Neural progenitor cell (in vitro differentiated cells): ENCODE measurements at regions not wholly inside any gene's neighbourhood (a gene's known extent, or its start where the extent isn't known, plus 50 kb on each side); places are given as distances from the start of the nearest gene placed in this dataset.

ENCODE experiments used
- DNase-seq: peaks from one replicate; pipeline ENCODE4 v3.0.0-alpha.2; 2016; ENCODE audit warnings: low spot score
- H2AFZ ChIP-seq: fragments of 200-600 bp; sonication (generic); replicated peaks from 2 replicates; pipeline ENCODE4 v1.6.1; 2016; ENCODE audit warnings: antibody characterized with exemption
- H3F3A ChIP-seq: fragments of 200-600 bp; sonication (generic); 2 replicates; pipeline ENCODE4 v1.6.1; 2016; ENCODE audit warnings: antibody characterized with exemption, low read depth
- H3K27ac ChIP-seq: fragments of 200-600 bp; sonication (generic); 2 replicates; pipeline ENCODE4 v1.5.1; 2016; ENCODE audit warnings: mild to moderate bottlenecking
- H3K27me3 ChIP-seq: fragments of 200-600 bp; sonication (generic); 2 replicates; pipeline ENCODE4 v1.6.1; 2016; ENCODE audit warnings: mild to moderate bottlenecking, moderate library complexity
- H3K36me3 ChIP-seq: fragments of 200-600 bp; sonication (generic); 2 replicates; pipeline ENCODE4 v1.5.1; 2016
- H3K4me1 ChIP-seq: fragments of 200-600 bp; sonication (generic); 2 replicates; pipeline ENCODE4 v1.6.1; 2016; ENCODE audit warnings: mixed run types
- H3K4me2 ChIP-seq: fragments of 200-600 bp; sonication (generic); 2 replicates; pipeline ENCODE4 v1.6.1; 2016
- H3K4me3 ChIP-seq: fragments of 200-600 bp; sonication (generic); 2 replicates; pipeline ENCODE4 v1.5.1; 2016
- H3K79me2 ChIP-seq: fragments of 200-600 bp; sonication (generic); 2 replicates; pipeline ENCODE4 v1.6.1; 2016; ENCODE audit warnings: low read depth
- H3K9ac ChIP-seq: fragments of 200-600 bp; sonication (generic); 2 replicates; pipeline ENCODE4 v1.6.1; 2016
- H3K9me3 ChIP-seq: fragments of 200-600 bp; sonication (generic); 2 replicates; pipeline ENCODE4 v1.5.1; 2016; ENCODE audit warnings: low read depth
- H4K20me1 ChIP-seq: fragments of 200-600 bp; sonication (generic); 2 replicates; pipeline ENCODE4 v1.6.1; 2016; ENCODE audit warnings: low read depth
- H3K27ac Mint-ChIP-seq: 3 replicates; pipeline ENCODE4 v1.8.0; 2021; ENCODE audit warnings: mixed read lengths
- H3K27me3 Mint-ChIP-seq: 2 replicates; pipeline ENCODE4 v1.8.0; 2022; ENCODE audit warnings: low read depth, mild to moderate bottlenecking, inconsistent platforms, moderate library complexity, mixed read lengths; ENCODE audit not compliant: insufficient read depth
- H3K36me3 Mint-ChIP-seq: 3 replicates; pipeline ENCODE4 v1.8.0; 2021; ENCODE audit warnings: mixed read lengths
- H3K4me1 Mint-ChIP-seq: 3 replicates; pipeline ENCODE4 v1.8.0; 2021; ENCODE audit warnings: mixed read lengths
- H3K4me3 Mint-ChIP-seq: 3 replicates; pipeline ENCODE4 v1.8.0; 2021; ENCODE audit warnings: mild to moderate bottlenecking, moderate library complexity, mixed read lengths
- H3K9me3 Mint-ChIP-seq: 3 replicates; pipeline ENCODE4 v1.8.0; 2020; ENCODE audit warnings: mixed read lengths
- EZH2 ChIP-seq: fragments of 200-600 bp; sonication (generic); IDR thresholded peaks from 2 replicates; pipeline ENCODE4 v1.6.1; 2017; ENCODE audit warnings: antibody characterized with exemption, mild to moderate bottlenecking, moderate library complexity
- EZH2phosphoT487 ChIP-seq: fragments of 200-600 bp; sonication (generic); IDR thresholded peaks from 2 replicates; pipeline ENCODE4 v1.6.1; 2017; ENCODE audit warnings: antibody characterized with exemption
- TF ChIP-seq, protein P1 (sequence below): fragments of 200-600 bp; sonication (generic); IDR thresholded peaks from 2 replicates; pipeline ENCODE4 v1.5.1; 2017; ENCODE audit warnings: antibody characterized with exemption, mild to moderate bottlenecking

DNA sequence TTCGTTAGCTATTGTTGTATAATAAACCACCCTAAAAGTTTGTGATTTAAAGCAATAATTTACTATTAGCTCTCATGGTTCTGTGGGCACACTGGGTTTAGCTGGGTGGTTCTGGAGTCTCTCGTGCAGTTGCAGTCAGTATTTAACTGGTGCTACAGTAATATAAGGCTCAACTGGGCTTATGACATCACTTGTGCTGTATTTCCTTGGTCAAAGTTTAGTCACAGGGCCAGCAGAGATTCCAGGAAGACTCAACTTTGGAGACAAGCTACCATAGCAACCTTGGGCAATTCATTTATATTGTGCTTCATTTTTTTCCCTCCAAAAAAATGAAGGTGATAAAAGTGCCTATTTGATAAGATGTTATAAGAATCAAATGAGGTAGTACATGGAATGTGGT, 204.2 kb upstream of the GUCY1A2 start:
- Mint-ChIP-seq H3K27ac (no peak overlapping the region), H3K27me3 (no peaks in the 10 kb centered on the region), H3K36me3 (no peaks in the 10 kb centered on the region), H3K9me3 (no peaks in the 10 kb centered on the region), H3K4me1 (peaks cover 11% of the 10 kb centered on the region), H3K4me3 (no peak overlapping the region)
- no peaks in the 10 kb centered on the region for H4K20me1 ChIP-seq
- no peaks in the 10 kb centered on the region for H3F3A ChIP-seq
- no peaks in the 10 kb centered on the region for H3K79me2 ChIP-seq
- H3K9me3 ChIP-seq: no peaks in the 10 kb centered on the region
- H3K9ac ChIP-seq: no peak overlapping the region
- H3K4me1 ChIP-seq: peaks cover 9% of the 10 kb centered on the region
- no peaks in the 10 kb centered on the region for H3K36me3 ChIP-seq
- DNase-seq: no peak
- TF ChIP-seq EZH2: no peak
- TF ChIP-seq EZH2phosphoT487: no peak
- TF ChIP-seq, protein P1, sequence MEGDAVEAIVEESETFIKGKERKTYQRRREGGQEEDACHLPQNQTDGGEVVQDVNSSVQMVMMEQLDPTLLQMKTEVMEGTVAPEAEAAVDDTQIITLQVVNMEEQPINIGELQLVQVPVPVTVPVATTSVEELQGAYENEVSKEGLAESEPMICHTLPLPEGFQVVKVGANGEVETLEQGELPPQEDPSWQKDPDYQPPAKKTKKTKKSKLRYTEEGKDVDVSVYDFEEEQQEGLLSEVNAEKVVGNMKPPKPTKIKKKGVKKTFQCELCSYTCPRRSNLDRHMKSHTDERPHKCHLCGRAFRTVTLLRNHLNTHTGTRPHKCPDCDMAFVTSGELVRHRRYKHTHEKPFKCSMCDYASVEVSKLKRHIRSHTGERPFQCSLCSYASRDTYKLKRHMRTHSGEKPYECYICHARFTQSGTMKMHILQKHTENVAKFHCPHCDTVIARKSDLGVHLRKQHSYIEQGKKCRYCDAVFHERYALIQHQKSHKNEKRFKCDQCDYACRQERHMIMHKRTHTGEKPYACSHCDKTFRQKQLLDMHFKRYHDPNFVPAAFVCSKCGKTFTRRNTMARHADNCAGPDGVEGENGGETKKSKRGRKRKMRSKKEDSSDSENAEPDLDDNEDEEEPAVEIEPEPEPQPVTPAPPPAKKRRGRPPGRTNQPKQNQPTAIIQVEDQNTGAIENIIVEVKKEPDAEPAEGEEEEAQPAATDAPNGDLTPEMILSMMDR: no peak
- no peak overlapping the region for H3K4me3 ChIP-seq
- no peak overlapping the region for H2AFZ ChIP-seq
- no peaks in the 10 kb centered on the region for H3K27me3 ChIP-seq
- H3K4me2 ChIP-seq: no peak overlapping the region
- H3K27ac ChIP-seq: no peak overlapping the region

- H3K4me3 Mint-ChIP-seq: no peak overlapping the region
- H3K4me1 Mint-ChIP-seq: peaks cover 11% of the 10 kb centered on the region
- Histone ChIP-seq H3K4me1 (peaks cover 9% of the 10 kb centered on the region), H3K4me2 (no peak overlapping the region), H3K27ac (no peak overlapping the region), H3K27me3 (no peaks in the 10 kb centered on the region), H3K9ac (no peak overlapping the region), H2AFZ (no peak overlapping the region), H3F3A (no peaks in the 10 kb centered on the region), H3K9me3 (no peaks in the 10 kb centered on the region), H4K20me1 (no peaks in the 10 kb centered on the region), H3K4me3 (no peak overlapping the region), H3K36me3 (no peaks in the 10 kb centered on the region), H3K79me2 (no peaks in the 10 kb centered on the region)
- no peak for TF ChIP-seq EZH2
- H3K36me3 Mint-ChIP-seq: no peaks in the 10 kb centered on the region
- no peaks in the 10 kb centered on the region for H3K9me3 Mint-ChIP-seq
- no peak overlapping the region for H3K27ac Mint-ChIP-seq
- no peaks in the 10 kb centered on the region for H3K27me3 Mint-ChIP-seq
- DNase-seq: no peak
Observed at GRCh38 chr11:107221748-107222285, 203.5 kb upstream of the GUCY1A2 start.

DNA sequence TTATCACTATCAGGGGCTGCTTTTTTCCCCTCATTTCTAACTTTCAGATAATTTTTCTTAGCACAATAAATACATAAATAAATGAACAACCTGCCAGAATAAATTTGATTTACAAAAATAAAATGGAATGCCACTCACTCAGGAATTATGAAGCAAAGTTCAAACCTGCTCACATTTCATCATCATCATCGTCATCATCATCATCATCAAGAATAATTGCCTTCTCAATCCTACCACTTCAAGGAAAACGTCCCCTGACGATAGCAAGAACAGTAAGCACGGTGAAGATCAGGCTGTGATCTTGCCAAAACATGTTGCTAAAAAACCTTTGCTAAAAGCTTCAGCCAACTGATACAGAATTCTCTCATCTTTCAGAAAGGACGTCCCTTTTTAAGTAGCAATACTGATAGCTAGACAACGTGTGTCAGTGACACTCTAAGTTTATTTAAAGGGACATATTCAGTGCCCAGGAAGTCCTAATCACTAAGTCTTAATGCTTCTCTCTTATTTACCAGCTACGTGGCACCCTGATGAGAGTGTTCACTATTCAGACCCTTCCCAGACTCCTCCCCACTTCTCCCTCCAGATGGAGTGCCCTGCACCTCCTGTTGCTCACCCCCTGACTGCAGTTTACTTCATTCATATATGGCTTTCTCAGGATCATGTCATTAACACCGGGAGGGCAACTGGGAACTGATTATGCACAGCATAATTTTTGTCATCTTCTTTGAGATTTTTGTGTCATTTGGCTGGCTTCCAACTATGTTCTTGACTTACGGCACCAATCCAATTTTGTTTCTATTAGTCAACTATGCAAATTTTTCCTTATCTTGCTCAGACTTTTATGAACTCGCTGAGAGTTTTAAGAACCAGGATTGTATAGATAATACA, 200.1 kb upstream of the GUCY1A2 start:
- TF ChIP-seq EZH2 (no peak), EZH2phosphoT487 (no peak)
- TF ChIP-seq, protein P1: no peak
- no peaks in the 10 kb centered on the region for H3K27me3 Mint-ChIP-seq
- no peaks in the 10 kb centered on the region for H3K36me3 Mint-ChIP-seq
- no peak overlapping the region for H3K4me3 Mint-ChIP-seq
- H3K27ac Mint-ChIP-seq: peak overlapping the region; percentile 22
- Histone ChIP-seq H3K9ac (no peak overlapping the region), H3K4me2 (no peak overlapping the region), H3K9me3 (no peaks in the 10 kb centered on the region), H3K4me3 (no peak overlapping the region), H3K4me1 (peaks cover 9% of the 10 kb centered on the region), H3K27me3 (no peaks in the 10 kb centered on the region), H3F3A (no peaks in the 10 kb centered on the region), H3K36me3 (no peaks in the 10 kb centered on the region), H3K79me2 (no peaks in the 10 kb centered on the region), H3K27ac (no peak overlapping the region), H2AFZ (no peak overlapping the region), H4K20me1 (no peaks in the 10 kb centered on the region)
- peaks cover 11% of the 10 kb centered on the region for H3K4me1 Mint-ChIP-seq
- no peaks in the 10 kb centered on the region for H3K9me3 Mint-ChIP-seq
- peak; percentile 33 for DNase-seq

DNA sequence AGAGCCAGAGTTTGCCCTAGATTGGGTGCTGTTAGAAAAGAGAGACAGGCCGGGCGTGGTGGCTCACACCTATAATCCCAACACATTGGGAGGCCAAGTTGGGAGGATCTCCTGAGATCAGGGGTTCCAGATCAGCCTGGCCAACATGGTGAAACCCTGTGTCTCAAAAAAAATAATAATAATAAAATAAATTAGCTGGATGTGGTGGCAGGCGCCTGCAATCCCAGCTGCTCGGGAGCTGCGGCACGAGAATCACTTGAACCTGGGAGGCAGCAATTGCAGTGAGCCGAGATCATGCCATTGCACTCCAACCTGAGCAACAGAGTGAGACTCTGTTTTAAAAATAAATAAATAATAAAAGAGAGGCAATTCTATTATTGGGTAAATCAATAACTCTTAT, 199.2 kb upstream of the GUCY1A2 start:
- TF ChIP-seq EZH2phosphoT487 (no peak), EZH2 (no peak)
- TF ChIP-seq, protein P1: no peak
- peaks cover 9% of the 10 kb centered on the region for H3K4me1 ChIP-seq
- H3K9ac ChIP-seq: no peak overlapping the region
- no peaks in the 10 kb centered on the region for H3K36me3 ChIP-seq
- H3F3A ChIP-seq: no peaks in the 10 kb centered on the region
- H3K4me2 ChIP-seq: no peak overlapping the region
- H4K20me1 ChIP-seq: no peaks in the 10 kb centered on the region
- H3K4me1 Mint-ChIP-seq: peaks cover 11% of the 10 kb centered on the region
- H3K27ac Mint-ChIP-seq: no peak overlapping the region
- no peaks in the 10 kb centered on the region for H3K79me2 ChIP-seq
- H3K27ac ChIP-seq: no peak overlapping the region
- no peak overlapping the region for H3K4me3 Mint-ChIP-seq
- DNase-seq: no peak
- H2AFZ ChIP-seq: no peak overlapping the region
- H3K9me3 Mint-ChIP-seq: no peaks in the 10 kb centered on the region
- no peak overlapping the region for H3K4me3 ChIP-seq
- no peaks in the 10 kb centered on the region for H3K36me3 Mint-ChIP-seq
- no peaks in the 10 kb centered on the region for H3K27me3 ChIP-seq
- H3K9me3 ChIP-seq: no peaks in the 10 kb centered on the region
- H3K27me3 Mint-ChIP-seq: no peaks in the 10 kb centered on the region
